Endothelial cell of umbilical vein (primary cell): ENCODE measurements at regions not wholly inside any gene's neighbourhood (a gene's known extent, or its start where the extent isn't known, plus 50 kb on each side); places are given as distances from the start of the nearest gene placed in this dataset.

Experiments used
- BruUV-seq: library from RNA; stranded (reverse); fragments of 400-500 nt; replicated peaks from 2 replicates; lab custom pipeline; 2021; lab: Mats Ljungman, UMichigan
- CTCF ChIA-PET: fragments of 300-600, 350-600 bp; sonication (Branson Sonifier 250); formaldehyde crosslinking; loops from one replicate; lab custom pipeline; 2021; ENCODE audit warnings: antibody characterized with exemption, inconsistent platforms; lab: Charles Lee
- POLR2A ChIA-PET: fragments of 300-600, 350-600 bp; sonication (Branson Sonifier 250); formaldehyde crosslinking; loops from one replicate; lab custom pipeline; 2021; ENCODE audit warnings: antibody characterized with exemption, inconsistent platforms; lab: Charles Lee
- DNase-seq: peaks from one replicate; pipeline ENCODE4 v3.0.0-alpha.2; 2011; ENCODE audit warnings: low read depth, low spot score
- FAIRE-seq: peaks from 2 replicates; lab custom pipeline; 2011; peaks lifted over from hg19 to GRCh38; lab: Jason Lieb, UNC
- H2AFZ ChIP-seq: 2 replicates; pipeline ENCODE4 v1.6.0; 2012; ENCODE audit warnings: low read depth, low read length, control low read depth, inconsistent platforms
- H3K27ac ChIP-seq: 2 replicates; pipeline ENCODE4 v1.5.1; 2011; ENCODE audit warnings: low read depth, mild to moderate bottlenecking, control low read depth, low read length, moderate library complexity; ENCODE audit not compliant: insufficient read depth
- H3K27me3 ChIP-seq, 2 experiments: 2 replicates each; pipeline versions ENCODE4 v1.6.0 to v1.6.1; 2011; ENCODE audit warnings: low read length in 2 of 2, mixed read lengths in 1 of 2; ENCODE audit not compliant: control insufficient read depth in 2 of 2, insufficient read depth in 2 of 2
- H3K36me3 ChIP-seq, 2 experiments: 2 replicates in 1 of 2; 3 replicates in 1 of 2; pipeline ENCODE4 v1.5.1; 2011; ENCODE audit warnings: low read length in 2 of 2, mild to moderate bottlenecking in 1 of 2, moderate library complexity in 1 of 2; ENCODE audit not compliant: control insufficient read depth in 2 of 2, insufficient read depth in 2 of 2; ENCODE audit errors: extremely low read depth in 1 of 2
- H3K4me1 ChIP-seq: 3 replicates; pipeline ENCODE4 v1.5.1; 2011; ENCODE audit warnings: mild to moderate bottlenecking, low read length; ENCODE audit not compliant: control insufficient read depth, insufficient read depth; ENCODE audit errors: extremely low read depth
- H3K4me2 ChIP-seq: 2 replicates; pipeline ENCODE4 v1.6.1; 2011; ENCODE audit warnings: low read length, control low read depth, mixed read lengths; ENCODE audit not compliant: insufficient read depth
- H3K4me3 ChIP-seq, 3 experiments: fragments of 200-600 bp in 1 of 3; sonication (generic), shearing (Covaris generic) in 1 of 3; replicated peaks in 1 of 3; 2 replicates each; pipeline ENCODE4 v1.5.1; 2011 to 2016; ENCODE audit warnings: control low read depth in 3 of 3, low read length in 3 of 3, mild to moderate bottlenecking in 2 of 3, inconsistent platforms in 1 of 3, low read depth in 1 of 3, moderate library complexity in 1 of 3; ENCODE audit not compliant: insufficient read depth in 1 of 3
- H3K79me2 ChIP-seq: 2 replicates; pipeline ENCODE4 v1.6.0; 2012; ENCODE audit warnings: low read length, inconsistent platforms; ENCODE audit not compliant: control insufficient read depth, insufficient read depth
- H3K9ac ChIP-seq: replicated peaks from 2 replicates; pipeline ENCODE3; 2011; ENCODE audit warnings: low read length, control low read depth; ENCODE audit not compliant: insufficient read depth; ENCODE audit errors: extremely low read depth
- H3K9me1 ChIP-seq: replicated peaks from 3 replicates; pipeline ENCODE4 v1.6.0; 2011; ENCODE audit warnings: mild to moderate bottlenecking, low read length; ENCODE audit not compliant: control insufficient read depth, insufficient read depth; ENCODE audit errors: extremely low read depth
- H3K9me3 ChIP-seq: replicated peaks from 2 replicates; pipeline ENCODE4 v1.5.1; 2012; ENCODE audit warnings: low read length, inconsistent platforms; ENCODE audit not compliant: control insufficient read depth, insufficient read depth
- H4K20me1 ChIP-seq: replicated peaks from 2 replicates; pipeline ENCODE3; 2011; ENCODE audit warnings: mild to moderate bottlenecking, low read length; ENCODE audit not compliant: control insufficient read depth, insufficient read depth; ENCODE audit errors: extremely low read depth
- CTCF ChIP-seq, 2 donors: IDR thresholded peaks; 1 replicate in 1 of 2; 2 replicates in 1 of 2; pipeline ENCODE4 v1.5.1; 2011; ENCODE audit warnings: low read length in 2 of 2, mild to moderate bottlenecking in 2 of 2, moderate library complexity in 2 of 2, control low read depth in 1 of 2, inconsistent platforms in 1 of 2, low read depth in 1 of 2; ENCODE audit not compliant: insufficient read depth in 1 of 2; ENCODE audit errors: extremely low read depth in 1 of 2
- EZH2 ChIP-seq: IDR thresholded peaks from 2 replicates; pipeline ENCODE4 v1.6.1; 2012; ENCODE audit warnings: borderline replicate concordance, low read depth, mild to moderate bottlenecking, moderate library complexity, low read length, inconsistent platforms; ENCODE audit not compliant: severe bottlenecking
- FOS ChIP-seq: IDR thresholded peaks from 2 replicates; pipeline ENCODE4 v1.6.1; 2011; ENCODE audit warnings: mild to moderate bottlenecking, low read length, moderate library complexity, borderline replicate concordance; ENCODE audit not compliant: insufficient read depth
- GATA2 ChIP-seq: IDR thresholded peaks from 2 replicates; pipeline ENCODE4 v1.7.0; 2011; ENCODE audit warnings: low read depth, mild to moderate bottlenecking, moderate library complexity, mixed read lengths, low read length; ENCODE audit not compliant: insufficient read length, insufficient read depth
- JUN ChIP-seq: IDR thresholded peaks from 2 replicates; pipeline ENCODE4 v1.6.1; 2011; ENCODE audit warnings: borderline replicate concordance, low read depth; ENCODE audit not compliant: insufficient read length, insufficient read depth
- MAX ChIP-seq: IDR thresholded peaks from 2 replicates; pipeline ENCODE4 v1.6.1; 2011; ENCODE audit not compliant: insufficient read depth, insufficient read length
- MYC ChIP-seq: IDR thresholded peaks from one replicate; pipeline ENCODE4 v1.6.1; 2011; ENCODE audit warnings: mild to moderate bottlenecking, low read depth, low read length
- POLR2A ChIP-seq: IDR thresholded peaks from 2 replicates; pipeline ENCODE4 v1.6.1; 2012; ENCODE audit warnings: low read depth, mild to moderate bottlenecking, control low read depth, low read length
- POLR2AphosphoS5 ChIP-seq: IDR thresholded peaks from 2 replicates; pipeline ENCODE4 v1.6.1; 2012; ENCODE audit warnings: low read depth, mild to moderate bottlenecking, control low read depth, low read length, moderate library complexity; ENCODE audit not compliant: insufficient read depth
- dilution Hi-C: fragments of 300-500 bp; cut with MboI; formaldehyde crosslinking; loops from one replicate; pipeline ENCODE4 v1.15.0; 2019; ENCODE audit warnings: low sequenced_read_pairs; ENCODE audit not compliant: extremely low pct_ligation_motif_present
- intact Hi-C: fragments of 100-400 bp; cut with micrococcal nuclease; formaldehyde crosslinking; loops from one replicate; pipeline ENCODE4 v1.10.0; 2022

- Histone ChIP-seq H3K79me2 (no peaks in the 10 kb centered on the region), H3K9me1 (no peaks in the 10 kb centered on the region), H4K20me1 (no peaks in the 10 kb centered on the region), H3K4me3 (no peak overlapping the region), H3K9ac (no peak overlapping the region), H3K4me2 (no peak overlapping the region), H3K4me1 (no peaks in the 10 kb centered on the region), H3K27me3 (no peaks in the 10 kb centered on the region), H3K36me3 (no peaks in the 10 kb centered on the region), H3K9me3 (no peaks in the 10 kb centered on the region), H2AFZ (no peak overlapping the region), H3K27ac (no peak overlapping the region)
- TF ChIP-seq FOS: no peak
- no peak for TF ChIP-seq POLR2A
- TF ChIP-seq MAX: no peak
- TF ChIP-seq MYC: no peak
- no peak for TF ChIP-seq CTCF (IDR thresholded peaks at IDR 0.05; ENCODE audit: extremely low read depth in 1 of 2, insufficient read depth in 1 of 2, low read depth in 1 of 2, low read length in 2 of 2)
- no peak for TF ChIP-seq EZH2
- no peak for TF ChIP-seq GATA2
- TF ChIP-seq JUN: no peak
- no peak for TF ChIP-seq POLR2AphosphoS5
- intact Hi-C loops: no loop called here
- CTCF ChIA-PET: no interaction called here
- DNase-seq: no peak
- FAIRE-seq: no peak
- no TSS peak for BruUV-seq
- dilution Hi-C loops: no loop called here
- POLR2A ChIA-PET: no interaction called here
Observed at GRCh38 chr3:80543154-80543553, 775.4 kb upstream of the ROBO1 start.
